Stomach (tissue), 8 donors: ENCODE measurements at regions not wholly inside any gene's neighbourhood (a gene's known extent, or its start where the extent isn't known, plus 50 kb on each side); places are given as distances from the start of the nearest gene placed in this dataset.

Source experiments
- DNase-seq, 2 donors: peaks; one replicate each; pipeline versions ENCODE4 v3.0.0 to v3.0.0-alpha.2; 2013 to 2019
- H3K27ac ChIP-seq, 5 donors: fragments of 200-600 bp in 4 of 5; sonication (generic) in 4 of 5; one replicate each; pipeline ENCODE4 v1.5.1; 2013 to 2019; ENCODE audit warnings: mild to moderate bottlenecking in 1 of 5, moderate library complexity in 1 of 5
- H3K27me3 ChIP-seq, 3 donors: fragments of 200-600 bp; sonication (generic); one replicate each; pipeline ENCODE4 v1.5.1; 2017 to 2019; ENCODE audit warnings: mixed run types in 1 of 3
- H3K36me3 ChIP-seq, 4 donors: fragments of 200-600 bp; sonication (generic); 1 replicate in 3 of 4; 2 replicates in 1 of 4; pipeline ENCODE4 v1.5.1; 2016 to 2019
- H3K4me1 ChIP-seq, 4 donors: fragments of 200-600 bp; sonication (generic); one replicate each; pipeline ENCODE4 v1.5.1; 2016 to 2019
- H3K4me3 ChIP-seq, 4 donors: fragments of 200-600 bp; sonication (generic) in 3 of 4; one replicate each; pipeline ENCODE4 v1.5.1; 2016 to 2019; ENCODE audit warnings: mild to moderate bottlenecking in 1 of 4
- H3K9me3 ChIP-seq, 4 donors: fragments of 200-600 bp; sonication (generic); one replicate each; pipeline ENCODE4 v1.5.1; 2016 to 2019
- EP300 ChIP-seq: sonication (generic); formaldehyde crosslinking; IDR thresholded peaks from one replicate; pipeline ENCODE4 v1.6.1; 2017; ENCODE audit warnings: antibody characterized with exemption
- POLR2A ChIP-seq, 4 donors: fragments of 450-650 bp; IDR thresholded peaks; one replicate each; pipeline ENCODE4 v1.6.1; 2016; ENCODE audit warnings: antibody characterized with exemption in 4 of 4, control low read depth in 2 of 4, mild to moderate bottlenecking in 1 of 4, moderate library complexity in 1 of 4
- POLR2AphosphoS5 ChIP-seq, 3 donors: sonication (generic); formaldehyde crosslinking; IDR thresholded peaks; one replicate each; pipeline ENCODE4 v1.6.1; 2016; ENCODE audit warnings: antibody characterized with exemption in 3 of 3
- WGBS, 5 donors: extraction: QIAGEN DNeasy Blood & Tissue Kit in 3 of 5; methylation state at CpG; one replicate each; pipeline versions ENCODE4 v1.1.5 to v1.1.7; 2013 to 2018; 5-methylcytosine and 5-hydroxymethylcytosine counted together
- intact Hi-C: fragments of 100-400 bp; cut with DNase I; formaldehyde crosslinking; loops from one replicate; pipeline ENCODE4 v1.15.1; 2023; ENCODE audit warnings: low total_unique reads
- TF ChIP-seq, protein P1 (sequence below), 7 experiments: fragments of 450-650 bp in 4 of 7; fragments of 200-600 bp in 3 of 7; sonication (generic) in 3 of 7; IDR thresholded peaks; one replicate each; pipeline ENCODE4 v1.5.1; 2016 to 2019; ENCODE audit warnings: antibody characterized with exemption in 7 of 7, control low read depth in 2 of 7, mild to moderate bottlenecking in 1 of 7
- donor health status: healthy with polysubstance abuse.
- donor health status: Bipolar disorder and iron deficiency.
- donor health status: healthy.

DNA sequence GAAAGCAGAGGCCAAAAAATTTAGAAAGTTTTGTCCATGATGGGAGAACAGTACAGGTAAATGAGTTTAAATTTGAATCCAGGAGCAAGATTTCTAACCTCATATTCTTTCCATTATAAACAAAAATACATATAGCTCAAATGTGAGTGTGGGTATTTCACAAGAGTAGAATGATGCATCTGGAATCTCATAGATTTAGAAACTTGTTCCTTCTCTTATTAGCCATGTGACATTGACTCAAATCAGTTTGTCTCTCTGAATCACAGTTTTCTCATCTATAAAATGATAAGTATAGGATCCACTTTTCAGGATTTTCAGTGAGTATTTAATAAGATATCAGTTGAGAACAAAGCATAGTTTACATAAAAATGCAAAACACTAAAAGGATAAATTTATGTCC lies 436.3 kb upstream of the PAPPA start:
- intact Hi-C loops = no loop called here
- no peak for TF ChIP-seq POLR2A (IDR thresholded peaks at IDR 0.05)
- no peak for DNase-seq
- Histone ChIP-seq H3K4me3 (no peak overlapping the region), H3K4me1 (no peaks in the 10 kb centered on the region), H3K9me3 (no peaks in the 10 kb centered on the region), H3K36me3 (no peaks in the 10 kb centered on the region), H3K27me3 (no peaks in the 10 kb centered on the region), H3K27ac (no peak overlapping the region)

GRCh38 chr9:115717711-115718173 lies 435.8 kb upstream of the PAPPA start:
- WGBS, 5 donors = 86 to 100% (median 94%) methylated on average over 1 of the region's 1 CpG
- no peak for TF ChIP-seq EP300
- TF ChIP-seq, protein P1, sequence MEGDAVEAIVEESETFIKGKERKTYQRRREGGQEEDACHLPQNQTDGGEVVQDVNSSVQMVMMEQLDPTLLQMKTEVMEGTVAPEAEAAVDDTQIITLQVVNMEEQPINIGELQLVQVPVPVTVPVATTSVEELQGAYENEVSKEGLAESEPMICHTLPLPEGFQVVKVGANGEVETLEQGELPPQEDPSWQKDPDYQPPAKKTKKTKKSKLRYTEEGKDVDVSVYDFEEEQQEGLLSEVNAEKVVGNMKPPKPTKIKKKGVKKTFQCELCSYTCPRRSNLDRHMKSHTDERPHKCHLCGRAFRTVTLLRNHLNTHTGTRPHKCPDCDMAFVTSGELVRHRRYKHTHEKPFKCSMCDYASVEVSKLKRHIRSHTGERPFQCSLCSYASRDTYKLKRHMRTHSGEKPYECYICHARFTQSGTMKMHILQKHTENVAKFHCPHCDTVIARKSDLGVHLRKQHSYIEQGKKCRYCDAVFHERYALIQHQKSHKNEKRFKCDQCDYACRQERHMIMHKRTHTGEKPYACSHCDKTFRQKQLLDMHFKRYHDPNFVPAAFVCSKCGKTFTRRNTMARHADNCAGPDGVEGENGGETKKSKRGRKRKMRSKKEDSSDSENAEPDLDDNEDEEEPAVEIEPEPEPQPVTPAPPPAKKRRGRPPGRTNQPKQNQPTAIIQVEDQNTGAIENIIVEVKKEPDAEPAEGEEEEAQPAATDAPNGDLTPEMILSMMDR (IDR thresholded peaks at IDR 0.05) = no peak
- TF ChIP-seq POLR2A (IDR thresholded peaks at IDR 0.05) = no peak
- no peak for TF ChIP-seq POLR2AphosphoS5 (IDR thresholded peaks at IDR 0.05)
- H3K4me3 ChIP-seq = no peak overlapping the region
- H3K27ac ChIP-seq = no peak overlapping the region
- intact Hi-C loops = no loop called here
- DNase-seq = no peak
- H3K4me1 ChIP-seq = no peaks in the 10 kb centered on the region
- H3K9me3 ChIP-seq = no peaks in the 10 kb centered on the region
- no peaks in the 10 kb centered on the region for H3K36me3 ChIP-seq
- no peaks in the 10 kb centered on the region for H3K27me3 ChIP-seq

GRCh38 chr9:115730396-115730795 lies 423.2 kb upstream of the PAPPA start:
- WGBS, 5 donors = 68 to 84% (median 79%) methylated on average over 4 of the region's 4 CpGs
- intact Hi-C loops = no loop called here

GRCh38 chr9:115730845-115731244 lies 422.7 kb upstream of the PAPPA start:
- Histone ChIP-seq H3K27me3 (no peaks in the 10 kb centered on the region), H3K9me3 (peaks cover 0 to 16% (median 8%) of the 10 kb centered on the region in 4 donors), H3K27ac (no peak overlapping the region), H3K4me3 (no peak overlapping the region), H3K4me1 (no peaks in the 10 kb centered on the region), H3K36me3 (no peaks in the 10 kb centered on the region)
- intact Hi-C loops = no loop called here
- TF ChIP-seq POLR2A (IDR thresholded peaks at IDR 0.05) = no peak
- no peak for DNase-seq
- WGBS, 5 donors = 54 to 78% (median 67%) methylated on average over 1 of the region's 1 CpG

More at GRCh38 chr9:115730396-115730795, 423.2 kb upstream of the PAPPA start:
- no peak for TF ChIP-seq EP300
- TF ChIP-seq POLR2AphosphoS5 (IDR thresholded peaks at IDR 0.05) = no peak
- TF ChIP-seq, protein P1 (IDR thresholded peaks at IDR 0.05) = no peak
- H3K36me3 ChIP-seq = no peaks in the 10 kb centered on the region
- H3K27ac ChIP-seq = no peak overlapping the region
- H3K9me3 ChIP-seq = peaks cover 0 to 16% (median 8%) of the 10 kb centered on the region in 4 donors
- DNase-seq = no peak
- H3K4me1 ChIP-seq = no peaks in the 10 kb centered on the region
- no peaks in the 10 kb centered on the region for H3K27me3 ChIP-seq
- H3K4me3 ChIP-seq = no peak overlapping the region

DNA sequence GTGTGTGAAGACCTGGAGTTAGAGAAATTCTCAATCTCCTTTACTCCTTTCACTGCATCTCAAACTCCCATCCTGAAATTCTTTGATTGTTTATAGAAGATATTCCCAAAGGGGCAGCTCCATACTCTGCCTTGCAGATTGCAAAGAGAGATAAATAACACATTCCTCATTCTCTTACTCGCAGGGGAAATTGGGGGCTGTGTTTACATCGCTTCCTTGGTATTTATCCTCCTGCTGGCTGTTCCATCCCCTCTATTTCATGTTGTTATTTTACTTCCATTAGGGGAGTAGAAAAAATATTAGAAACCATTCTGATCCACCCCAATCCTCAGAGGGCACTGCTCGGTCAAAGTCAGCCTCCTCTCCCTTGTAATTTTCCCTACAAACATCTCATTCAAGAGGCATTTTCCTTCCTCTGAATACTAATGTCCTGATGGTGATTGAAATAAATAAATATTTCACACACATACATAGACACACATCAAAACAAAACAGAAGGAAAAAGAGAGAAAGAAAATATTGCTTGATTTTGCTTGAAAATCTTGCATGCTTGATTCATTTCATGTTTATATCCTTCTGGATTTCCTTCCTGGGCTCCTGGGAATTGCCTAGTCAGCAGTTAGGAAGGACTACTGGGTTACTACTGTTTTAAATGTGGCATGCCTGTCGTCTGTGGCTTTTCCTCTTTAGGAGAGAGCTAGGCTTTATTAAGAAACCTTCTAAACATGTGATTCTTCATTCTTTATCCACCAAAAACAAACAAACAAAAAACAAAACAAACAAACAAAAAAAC lies 420.1 kb upstream of the PAPPA start:
- H3K4me3 ChIP-seq = no peak overlapping the region
- TF ChIP-seq, protein P1 (IDR thresholded peaks at IDR 0.05) = no peak
- DNase-seq = no peak
- H3K9me3 ChIP-seq = peaks cover 0 to 8% (median 3%) of the 10 kb centered on the region in 4 donors
- 15 to 27% (median 24%) methylated on average over 4 of the region's 4 CpGs for WGBS, 5 donors
- H3K27me3 ChIP-seq = no peaks in the 10 kb centered on the region
- H3K27ac ChIP-seq = no peak overlapping the region
- no peaks in the 10 kb centered on the region for H3K4me1 ChIP-seq
- intact Hi-C loops = no loop called here
- H3K36me3 ChIP-seq = no peaks in the 10 kb centered on the region
